Erythroblast (primary cell): ENCODE measurements at regions not wholly inside any gene's neighbourhood (a gene's known extent, or its start where the extent isn't known, plus 50 kb on each side); places are given as distances from the start of the nearest gene placed in this dataset.

Experiments used
- GATA1 ChIP-seq: IDR thresholded peaks from 2 replicates; pipeline ENCODE4 v1.6.1; 2011; ENCODE audit warnings: low read depth, mild to moderate bottlenecking, control low read depth, low read length, moderate library complexity
- POLR2A ChIP-seq: IDR thresholded peaks from 2 replicates; pipeline ENCODE4 v1.6.1; 2011; ENCODE audit warnings: mild to moderate bottlenecking, low read length

GRCh38 chr20:60338556-60338955 is 380.3 kb downstream of the CDH26 start:
- no peak for TF ChIP-seq POLR2A
- no peak for TF ChIP-seq GATA1
